GM12878 (cell line): ENCODE measurements at regions not wholly inside any gene's neighbourhood (a gene's known extent, or its start where the extent isn't known, plus 50 kb on each side); places are given as distances from the start of the nearest gene placed in this dataset.

Experiments used
- ATAC-seq: fragments of 200-7000 bp; cut with Tn5 transposase; 3 replicates; pipeline ENCODE4 v1.9.1; 2020; ENCODE audit warnings: mild to moderate bottlenecking, moderate library complexity
- BruUV-seq: library from RNA; stranded (reverse); fragments of 400-500 nt; replicated peaks from 2 replicates; lab custom pipeline; 2021; lab: Mats Ljungman, UMichigan
- CTCF ChIA-PET: fragments of 300-600 bp; sonication (Branson Sonifier 250); formaldehyde crosslinking; extraction: SDS; loops from one replicate; lab custom pipeline; 2021; ENCODE audit warnings: inconsistent platforms; lab: Yijun Ruan, JAX
- POLR2A ChIA-PET: fragments of 350-600 bp; formaldehyde crosslinking; extraction: SDS; loops from one replicate; lab custom pipeline; 2021; ENCODE audit warnings: inconsistent platforms; lab: Charles Lee
- RAD21 ChIA-PET: fragments of 300-600 bp; sonication (Branson Sonifier 250); formaldehyde crosslinking; loops from one replicate; lab custom pipeline; 2023; ENCODE audit warnings: antibody characterized with exemption; ENCODE audit not compliant: unreplicated experiment; lab: Charles Lee
- SMC1A ChIA-PET: fragments of 300-600 bp; sonication (Branson Sonifier 250); formaldehyde crosslinking; loops from one replicate; lab custom pipeline; 2023; ENCODE audit not compliant: unreplicated experiment, uncharacterized antibody; lab: Charles Lee
- DNase-seq: peaks from one replicate; pipeline ENCODE4 v3.0.0-alpha.2; 2011; ENCODE audit warnings: low read depth, low spot score
- FAIRE-seq: peaks from 3 replicates; lab custom pipeline; 2011; peaks lifted over from hg19 to GRCh38; lab: Jason Lieb, UNC
- H2AFZ ChIP-seq: 2 replicates; pipeline ENCODE4 v1.6.0; 2011; ENCODE audit warnings: low read depth, low read length, control low read depth; ENCODE audit not compliant: control insufficient read depth
- H3K27ac ChIP-seq: 2 replicates; pipeline ENCODE4 v1.5.1; 2011; ENCODE audit warnings: control low read depth; ENCODE audit not compliant: control insufficient read depth, insufficient read depth
- H3K27me3 ChIP-seq, 2 experiments: replicated peaks in 1 of 2; 2 replicates each; pipeline versions ENCODE4 v1.6.0 to v1.6.1; 2011; ENCODE audit warnings: low read length in 1 of 2; ENCODE audit not compliant: control insufficient read depth in 2 of 2, insufficient read depth in 2 of 2
- H3K36me3 ChIP-seq, 2 experiments: 2 replicates each; pipeline ENCODE4 v1.5.1; 2011; ENCODE audit warnings: low read length in 1 of 2; ENCODE audit not compliant: control insufficient read depth in 2 of 2, insufficient read depth in 2 of 2
- H3K4me1 ChIP-seq: 2 replicates; pipeline ENCODE4 v1.6.1; 2011; ENCODE audit warnings: mild to moderate bottlenecking, low read length, moderate library complexity, mixed read lengths; ENCODE audit not compliant: control insufficient read depth, insufficient read depth
- H3K4me2 ChIP-seq: 2 replicates; pipeline ENCODE4 v1.6.0; 2011; ENCODE audit warnings: control low read depth; ENCODE audit not compliant: control insufficient read depth, insufficient read depth
- H3K4me3 ChIP-seq: fragments of 200-600 bp; sonication (generic); 2 replicates; pipeline ENCODE4 v1.5.1; 2016
- H3K79me2 ChIP-seq: 2 replicates; pipeline ENCODE4 v1.6.0; 2011; ENCODE audit warnings: low read length; ENCODE audit not compliant: control insufficient read depth, insufficient read depth
- H3K9ac ChIP-seq: 2 replicates; pipeline ENCODE4 v1.8.0; 2011; ENCODE audit warnings: low read length, control low read depth, mixed read lengths; ENCODE audit not compliant: control insufficient read depth, insufficient read depth
- H3K9me3 ChIP-seq: replicated peaks from 3 replicates; pipeline ENCODE4 v1.5.1; 2011; ENCODE audit warnings: mild to moderate bottlenecking, low read length; ENCODE audit not compliant: control insufficient read depth, insufficient read depth
- H4K20me1 ChIP-seq: 2 replicates; pipeline ENCODE4 v1.6.0; 2011; ENCODE audit not compliant: control insufficient read depth, insufficient read depth
- BACH1 ChIP-seq: fragments of 450-650 bp; IDR thresholded peaks from 2 replicates; pipeline ENCODE4 v1.6.1; 2017; ENCODE audit warnings: mild to moderate bottlenecking, borderline replicate concordance
- BMI1 ChIP-seq: fragments of 450-650 bp; IDR thresholded peaks from 2 replicates; pipeline ENCODE4 v1.6.1; 2016; ENCODE audit warnings: mild to moderate bottlenecking, moderate library complexity, borderline replicate concordance
- CBX3 ChIP-seq: fragments of 200-600 bp; sonication (generic); IDR thresholded peaks from 2 replicates; pipeline ENCODE4 v1.6.1; 2016; ENCODE audit warnings: low read depth, borderline replicate concordance
- EGR1 ChIP-seq, 2 experiments: IDR thresholded peaks; 1 replicate in 1 of 2; 2 replicates in 1 of 2; pipeline ENCODE4 v1.6.1; 2011 to 2012; ENCODE audit warnings: low read depth in 2 of 2, low read length in 2 of 2, borderline replicate concordance in 1 of 2, mild to moderate bottlenecking in 1 of 2, moderate library complexity in 1 of 2
- KDM1A ChIP-seq: fragments of 200-600 bp; sonication (generic); IDR thresholded peaks from 2 replicates; pipeline ENCODE4 v1.6.1; 2016; ENCODE audit warnings: borderline replicate concordance
- MEF2A ChIP-seq: IDR thresholded peaks from 2 replicates; pipeline ENCODE4 v1.6.1; 2011; ENCODE audit warnings: low read depth, mild to moderate bottlenecking, low read length, moderate library complexity; ENCODE audit not compliant: insufficient read depth
- SMARCA5 ChIP-seq: fragments of 450-650 bp; IDR thresholded peaks from 2 replicates; pipeline ENCODE4 v1.6.1; 2017; ENCODE audit warnings: mild to moderate bottlenecking
- TARDBP ChIP-seq: IDR thresholded peaks from 2 replicates; pipeline ENCODE4 v1.6.1; 2016; ENCODE audit warnings: borderline replicate concordance
- ZNF274 ChIP-seq: IDR thresholded peaks from one replicate; pipeline ENCODE4 v1.8.0; 2011; ENCODE audit not compliant: insufficient read length, insufficient read depth
- WGBS: methylation state at CpG from one replicate; pipeline ENCODE4 v1.1.6; 2016; ENCODE audit warnings: low lambda C conversion rate; ENCODE audit not compliant: insufficient replicate concordance, insufficient coverage; ENCODE audit errors: missing lambda C conversion rate; 5-methylcytosine and 5-hydroxymethylcytosine counted together
- in situ Hi-C: fragments of 300-500 bp; cut with MboI; formaldehyde crosslinking; loops from 9 replicates; pipeline ENCODE4 v1.14.3; 2018; ENCODE audit warnings: mixed read lengths
- intact Hi-C: fragments of 100-400 bp; cut with micrococcal nuclease; formaldehyde crosslinking; loops from one replicate; pipeline ENCODE4 v1.14.2; 2022; ENCODE audit not compliant: unreplicated experiment
- TF ChIP-seq, protein P1 (sequence below): fragments of 450-650 bp; IDR thresholded peaks from 2 replicates; pipeline ENCODE4 v1.6.1; 2017; ENCODE audit warnings: mild to moderate bottlenecking, moderate library complexity
- TF ChIP-seq, protein P2 (sequence below): fragments of 450-650 bp; IDR thresholded peaks from 2 replicates; pipeline ENCODE4 v1.6.1; 2016; ENCODE audit warnings: mild to moderate bottlenecking
- TF ChIP-seq, protein P3 (sequence below): fragments of 450-650 bp; formaldehyde crosslinking; IDR thresholded peaks from 2 replicates; pipeline ENCODE4 v1.4.0; 2022; ENCODE audit warnings: mild to moderate bottlenecking, moderate library complexity

DNA sequence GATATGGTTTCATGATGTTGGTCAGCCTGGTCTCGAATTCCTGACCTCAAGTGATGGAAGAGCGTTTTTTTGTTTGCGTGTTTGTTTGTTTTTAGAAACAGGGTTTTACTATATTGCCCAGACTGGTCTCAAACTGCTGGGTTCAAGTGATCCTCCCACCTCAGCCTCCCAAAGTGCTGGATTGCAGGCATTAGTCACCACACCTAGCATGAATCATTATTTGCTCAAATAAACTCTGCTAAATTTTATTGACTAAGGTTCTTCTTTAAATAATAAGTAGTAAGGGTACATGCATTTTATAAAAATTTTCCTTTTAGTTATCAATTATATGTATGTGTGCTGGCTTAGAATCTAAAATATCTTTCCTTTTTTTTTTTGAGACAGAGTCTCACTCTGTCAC is 52.9 kb downstream of the ZBTB9 start:
- Histone ChIP-seq H3K36me3 (no peaks in the 10 kb centered on the region), H3K9me3 (no peaks in the 10 kb centered on the region; the same call in 2 of the 3 replicates), H3K27me3 (no peaks in the 10 kb centered on the region), H3K4me1 (peaks cover 16% of the 10 kb centered on the region), H2AFZ (no peak overlapping the region), H4K20me1 (no peaks in the 10 kb centered on the region), H3K4me3 (no peak overlapping the region), H3K27ac (no peak overlapping the region), H3K9ac (no peak overlapping the region), H3K4me2 (no peak overlapping the region), H3K79me2 (no peaks in the 10 kb centered on the region)
- ChIA-PET SMC1A (interaction anchor here (2.1 kb wide), 1 partner anchor 82 kb away, joined by 6 read pairs; no protein-coding TSS in a partner anchor), POLR2A (no interaction called here), RAD21 (no interaction called here), CTCF (interaction anchor here (0.6 kb wide), 1 partner anchor 88 kb away, joined by 3 read pairs; the partner anchor contains the start of gene SYNGAP1)
- BruUV-seq = no TSS peak
- WGBS = 100% methylated on average over 3 of the region's 3 CpGs
- no peak for ATAC-seq
- FAIRE-seq = no peak
- intact Hi-C loops (loop anchor here (5.0 kb wide), 1 partner anchor 50 kb away; no protein-coding TSS in a partner anchor), in situ Hi-C loops (no loop called here)
- no peak for DNase-seq
- TF ChIP-seq, protein P1, sequence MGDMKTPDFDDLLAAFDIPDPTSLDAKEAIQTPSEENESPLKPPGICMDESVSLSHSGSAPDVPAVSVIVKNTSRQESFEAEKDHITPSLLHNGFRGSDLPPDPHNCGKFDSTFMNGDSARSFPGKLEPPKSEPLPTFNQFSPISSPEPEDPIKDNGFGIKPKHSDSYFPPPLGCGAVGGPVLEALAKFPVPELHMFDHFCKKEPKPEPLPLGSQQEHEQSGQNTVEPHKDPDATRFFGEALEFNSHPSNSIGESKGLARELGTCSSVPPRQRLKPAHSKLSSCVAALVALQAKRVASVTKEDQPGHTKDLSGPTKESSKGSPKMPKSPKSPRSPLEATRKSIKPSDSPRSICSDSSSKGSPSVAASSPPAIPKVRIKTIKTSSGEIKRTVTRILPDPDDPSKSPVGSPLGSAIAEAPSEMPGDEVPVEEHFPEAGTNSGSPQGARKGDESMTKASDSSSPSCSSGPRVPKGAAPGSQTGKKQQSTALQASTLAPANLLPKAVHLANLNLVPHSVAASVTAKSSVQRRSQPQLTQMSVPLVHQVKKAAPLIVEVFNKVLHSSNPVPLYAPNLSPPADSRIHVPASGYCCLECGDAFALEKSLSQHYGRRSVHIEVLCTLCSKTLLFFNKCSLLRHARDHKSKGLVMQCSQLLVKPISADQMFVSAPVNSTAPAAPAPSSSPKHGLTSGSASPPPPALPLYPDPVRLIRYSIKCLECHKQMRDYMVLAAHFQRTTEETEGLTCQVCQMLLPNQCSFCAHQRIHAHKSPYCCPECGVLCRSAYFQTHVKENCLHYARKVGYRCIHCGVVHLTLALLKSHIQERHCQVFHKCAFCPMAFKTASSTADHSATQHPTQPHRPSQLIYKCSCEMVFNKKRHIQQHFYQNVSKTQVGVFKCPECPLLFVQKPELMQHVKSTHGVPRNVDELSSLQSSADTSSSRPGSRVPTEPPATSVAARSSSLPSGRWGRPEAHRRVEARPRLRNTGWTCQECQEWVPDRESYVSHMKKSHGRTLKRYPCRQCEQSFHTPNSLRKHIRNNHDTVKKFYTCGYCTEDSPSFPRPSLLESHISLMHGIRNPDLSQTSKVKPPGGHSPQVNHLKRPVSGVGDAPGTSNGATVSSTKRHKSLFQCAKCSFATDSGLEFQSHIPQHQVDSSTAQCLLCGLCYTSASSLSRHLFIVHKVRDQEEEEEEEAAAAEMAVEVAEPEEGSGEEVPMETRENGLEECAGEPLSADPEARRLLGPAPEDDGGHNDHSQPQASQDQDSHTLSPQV = no peak
- TF ChIP-seq KDM1A (no peak), CBX3 (no peak), EGR1 (IDR thresholded peaks at IDR 0.05; ENCODE audit: borderline replicate concordance in 1 of 2, low read depth in 2 of 2, low read length in 2 of 2) (no peak), BMI1 (no peak), BACH1 (no peak), TARDBP (no peak), SMARCA5 (no peak), ZNF274 (no peak), MEF2A (no peak)
- TF ChIP-seq, protein P2, sequence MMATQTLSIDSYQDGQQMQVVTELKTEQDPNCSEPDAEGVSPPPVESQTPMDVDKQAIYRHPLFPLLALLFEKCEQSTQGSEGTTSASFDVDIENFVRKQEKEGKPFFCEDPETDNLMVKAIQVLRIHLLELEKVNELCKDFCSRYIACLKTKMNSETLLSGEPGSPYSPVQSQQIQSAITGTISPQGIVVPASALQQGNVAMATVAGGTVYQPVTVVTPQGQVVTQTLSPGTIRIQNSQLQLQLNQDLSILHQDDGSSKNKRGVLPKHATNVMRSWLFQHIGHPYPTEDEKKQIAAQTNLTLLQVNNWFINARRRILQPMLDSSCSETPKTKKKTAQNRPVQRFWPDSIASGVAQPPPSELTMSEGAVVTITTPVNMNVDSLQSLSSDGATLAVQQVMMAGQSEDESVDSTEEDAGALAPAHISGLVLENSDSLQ = no peak
- TF ChIP-seq, protein P3, sequence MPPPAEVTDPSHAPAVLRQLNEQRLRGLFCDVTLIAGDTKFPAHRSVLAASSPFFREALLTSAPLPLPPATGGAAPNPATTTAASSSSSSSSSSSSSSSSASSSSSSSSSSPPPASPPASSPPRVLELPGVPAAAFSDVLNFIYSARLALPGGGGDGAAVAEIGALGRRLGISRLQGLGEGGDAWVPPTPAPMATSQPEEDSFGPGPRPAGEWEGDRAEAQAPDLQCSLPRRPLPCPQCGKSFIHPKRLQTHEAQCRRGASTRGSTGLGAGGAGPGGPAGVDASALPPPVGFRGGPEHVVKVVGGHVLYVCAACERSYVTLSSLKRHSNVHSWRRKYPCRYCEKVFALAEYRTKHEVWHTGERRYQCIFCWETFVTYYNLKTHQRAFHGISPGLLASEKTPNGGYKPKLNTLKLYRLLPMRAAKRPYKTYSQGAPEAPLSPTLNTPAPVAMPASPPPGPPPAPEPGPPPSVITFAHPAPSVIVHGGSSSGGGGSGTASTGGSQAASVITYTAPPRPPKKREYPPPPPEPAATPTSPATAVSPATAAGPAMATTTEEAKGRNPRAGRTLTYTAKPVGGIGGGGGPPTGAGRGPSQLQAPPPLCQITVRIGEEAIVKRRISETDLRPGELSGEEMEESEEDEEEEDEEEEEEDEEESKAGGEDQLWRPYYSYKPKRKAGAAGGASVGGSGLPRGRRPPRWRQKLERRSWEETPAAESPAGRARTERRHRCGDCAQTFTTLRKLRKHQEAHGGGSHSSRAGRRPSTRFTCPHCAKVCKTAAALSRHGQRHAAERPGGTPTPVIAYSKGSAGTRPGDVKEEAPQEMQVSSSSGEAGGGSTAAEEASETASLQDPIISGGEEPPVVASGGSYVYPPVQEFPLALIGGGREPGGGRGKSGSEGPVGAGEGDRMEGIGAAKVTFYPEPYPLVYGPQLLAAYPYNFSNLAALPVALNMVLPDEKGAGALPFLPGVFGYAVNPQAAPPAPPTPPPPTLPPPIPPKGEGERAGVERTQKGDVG (CRISPR knock-in tag) = no peak
